PC-9 (cell line): ENCODE measurements at regions not wholly inside any gene's neighbourhood (a gene's known extent, or its start where the extent isn't known, plus 50 kb on each side); places are given as distances from the start of the nearest gene placed in this dataset.

Source experiments
- BruUV-seq: library from RNA; stranded (reverse); fragments of 400-500 nt; replicated peaks from 2 replicates; lab custom pipeline; 2021; lab: Mats Ljungman, UMichigan
- CTCF ChIA-PET: fragments of 300-600 bp; sonication (Branson Sonifier 250); formaldehyde crosslinking; loops from one replicate; lab custom pipeline; 2022; ENCODE audit warnings: antibody characterized with exemption; lab: Charles Lee
- POLR2A ChIA-PET: fragments of 300-600 bp; sonication (Branson Sonifier 250); formaldehyde crosslinking; loops from one replicate; lab custom pipeline; 2022; ENCODE audit warnings: antibody characterized with exemption; ENCODE audit not compliant: unreplicated experiment; lab: Charles Lee
- DNase-seq, 2 experiments: peaks; one replicate each; pipeline versions ENCODE4 v3.0.0 to v3.0.0-alpha.2; 2015 to 2022; ENCODE audit warnings: mixed read lengths in 1 of 2
- H2AFZ ChIP-seq: fragments of 200-600 bp; sonication (generic); 2 replicates; pipeline ENCODE4 v1.8.1; 2017; ENCODE audit warnings: antibody characterized with exemption
- H3F3A ChIP-seq: fragments of 200-600 bp; sonication (generic); 2 replicates; pipeline ENCODE4 v1.8.1; 2017; ENCODE audit warnings: antibody characterized with exemption, mild to moderate bottlenecking, low read depth; ENCODE audit not compliant: insufficient read depth
- H3K27ac ChIP-seq: fragments of 200-600 bp; sonication (generic); 2 replicates; pipeline ENCODE4 v1.6.1; 2016; ENCODE audit warnings: mixed run types
- H3K27me3 ChIP-seq: fragments of 200-600 bp; sonication (generic); 2 replicates; pipeline ENCODE4 v1.6.1; 2016; ENCODE audit warnings: low read depth, mixed run types; ENCODE audit not compliant: insufficient read depth
- H3K36me3 ChIP-seq: fragments of 200-600 bp; sonication (generic); 2 replicates; pipeline ENCODE4 v1.6.1; 2016; ENCODE audit warnings: low read depth, mixed run types
- H3K4me1 ChIP-seq: fragments of 200-600 bp; sonication (generic); replicated peaks from 2 replicates; pipeline ENCODE4 v1.6.1; 2016; ENCODE audit warnings: mixed run types; ENCODE audit not compliant: insufficient read depth
- H3K4me2 ChIP-seq: fragments of 200-600 bp; sonication (generic); 2 replicates; pipeline ENCODE4 v1.6.1; 2017; ENCODE audit warnings: mixed run types
- H3K4me3 ChIP-seq: fragments of 200-600 bp; sonication (generic); 2 replicates; pipeline ENCODE4 v1.6.1; 2016; ENCODE audit warnings: mixed run types
- H3K79me2 ChIP-seq: fragments of 200-600 bp; sonication (generic); 2 replicates; pipeline ENCODE4 v1.6.1; 2017; ENCODE audit warnings: low read depth, mixed run types
- H3K9me2 ChIP-seq: fragments of 200-600 bp; sonication (generic); 2 replicates; pipeline ENCODE4 v1.8.1; 2017; ENCODE audit warnings: mild to moderate bottlenecking; ENCODE audit not compliant: insufficient read depth
- H3K9me3 ChIP-seq: fragments of 200-600 bp; sonication (generic); 2 replicates; pipeline ENCODE4 v1.8.1; 2016; ENCODE audit warnings: low read depth; ENCODE audit not compliant: insufficient read depth
- H4K20me1 ChIP-seq: fragments of 200-600 bp; sonication (generic); 2 replicates; pipeline ENCODE4 v1.8.1; 2017; ENCODE audit not compliant: insufficient read depth
- EZH2 ChIP-seq: fragments of 200-600 bp; sonication (generic); IDR thresholded peaks from 2 replicates; pipeline ENCODE4 v1.8.0; 2017; ENCODE audit warnings: antibody characterized with exemption, low read depth
- intact Hi-C: fragments of 100-400 bp; cut with micrococcal nuclease; formaldehyde crosslinking; loops from one replicate; pipeline ENCODE4 v1.10.0; 2022; ENCODE audit not compliant: unreplicated experiment
- TF ChIP-seq, protein P1 (sequence below): fragments of 200-600 bp; sonication (generic); conservative IDR thresholded peaks from 2 replicates; pipeline ENCODE4 v1.6.1; 2017; ENCODE audit warnings: mixed run types, antibody characterized with exemption, mild to moderate bottlenecking, moderate library complexity

DNA sequence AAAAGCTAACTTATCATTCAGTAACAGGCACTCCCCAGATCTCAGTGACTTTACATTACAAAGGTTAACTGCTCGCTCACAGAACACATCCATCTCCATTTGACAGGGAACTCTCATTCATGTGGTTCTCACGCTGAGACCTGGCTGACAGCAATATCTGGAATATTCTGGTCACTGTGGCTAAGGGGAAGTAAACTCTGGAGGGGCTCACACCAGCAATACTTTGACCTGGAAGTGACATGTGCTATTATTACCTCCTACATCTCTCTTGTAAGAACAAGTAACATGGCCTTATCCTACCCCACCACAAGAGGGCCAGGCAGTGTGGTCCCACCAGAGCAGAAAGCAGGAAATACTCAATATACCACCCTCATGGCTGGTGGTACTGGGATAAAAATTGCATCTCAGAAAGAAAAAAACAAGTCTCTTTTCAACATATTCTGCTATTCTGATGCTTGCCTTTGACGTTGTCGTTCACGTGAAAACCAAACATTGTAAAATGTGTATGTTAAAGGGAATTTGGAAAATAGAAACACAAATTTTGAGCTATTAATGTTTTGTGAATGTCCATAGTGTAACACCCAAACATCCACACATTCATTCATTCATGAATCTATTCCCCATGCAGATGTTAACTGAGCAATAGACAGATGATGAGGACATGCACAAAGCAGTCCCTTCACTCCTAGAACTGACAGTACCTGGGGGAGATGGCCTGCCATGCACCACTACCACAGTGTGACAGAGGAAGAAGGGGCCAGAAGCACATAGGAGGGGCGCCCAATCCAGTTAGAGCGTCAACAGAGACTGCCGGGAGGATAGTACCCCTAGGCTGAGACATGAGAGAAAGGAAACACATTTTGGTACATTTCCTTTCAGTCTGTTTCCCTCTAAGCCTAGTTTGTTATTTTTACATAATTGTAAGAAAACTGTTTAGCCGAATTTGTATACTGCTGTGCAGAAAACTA is 166.0 kb upstream of the SP4 start:
- intact Hi-C loops, result no loop called here

DNA sequence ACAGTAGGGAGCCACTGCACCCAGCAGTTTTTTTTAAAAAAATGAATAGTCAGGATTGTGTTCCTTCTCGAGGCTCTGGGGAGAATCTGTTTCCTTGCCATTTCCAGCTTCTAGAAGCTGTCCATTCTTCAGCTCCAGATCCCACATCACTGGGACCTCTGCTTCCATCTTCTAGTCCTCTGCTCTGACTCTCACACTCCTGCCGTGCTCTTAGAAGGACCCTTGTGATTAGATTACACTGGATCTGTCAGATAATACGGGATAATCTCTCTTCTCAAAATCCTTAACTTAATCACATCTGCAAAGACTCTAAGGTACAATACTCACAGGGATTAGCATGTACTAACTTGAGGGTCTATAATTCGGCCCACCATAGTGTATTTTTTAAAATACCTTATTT is 158.9 kb upstream of the SP4 start:
- intact Hi-C loops, result no loop called here
- no peak overlapping the region for H3K4me3 ChIP-seq
- no peaks in the 10 kb centered on the region for H3K9me3 ChIP-seq
- DNase-seq, result no peak
- H2AFZ ChIP-seq, result no peak overlapping the region
- no peaks in the 10 kb centered on the region for H3F3A ChIP-seq
- POLR2A ChIA-PET, result interaction anchor here (0.7 kb wide), 1 partner anchor 916 kb away, joined by 11 read pairs; no protein-coding TSS in a partner anchor
- TF ChIP-seq, protein P1, sequence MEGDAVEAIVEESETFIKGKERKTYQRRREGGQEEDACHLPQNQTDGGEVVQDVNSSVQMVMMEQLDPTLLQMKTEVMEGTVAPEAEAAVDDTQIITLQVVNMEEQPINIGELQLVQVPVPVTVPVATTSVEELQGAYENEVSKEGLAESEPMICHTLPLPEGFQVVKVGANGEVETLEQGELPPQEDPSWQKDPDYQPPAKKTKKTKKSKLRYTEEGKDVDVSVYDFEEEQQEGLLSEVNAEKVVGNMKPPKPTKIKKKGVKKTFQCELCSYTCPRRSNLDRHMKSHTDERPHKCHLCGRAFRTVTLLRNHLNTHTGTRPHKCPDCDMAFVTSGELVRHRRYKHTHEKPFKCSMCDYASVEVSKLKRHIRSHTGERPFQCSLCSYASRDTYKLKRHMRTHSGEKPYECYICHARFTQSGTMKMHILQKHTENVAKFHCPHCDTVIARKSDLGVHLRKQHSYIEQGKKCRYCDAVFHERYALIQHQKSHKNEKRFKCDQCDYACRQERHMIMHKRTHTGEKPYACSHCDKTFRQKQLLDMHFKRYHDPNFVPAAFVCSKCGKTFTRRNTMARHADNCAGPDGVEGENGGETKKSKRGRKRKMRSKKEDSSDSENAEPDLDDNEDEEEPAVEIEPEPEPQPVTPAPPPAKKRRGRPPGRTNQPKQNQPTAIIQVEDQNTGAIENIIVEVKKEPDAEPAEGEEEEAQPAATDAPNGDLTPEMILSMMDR, result no peak
- TF ChIP-seq EZH2, result no peak
- no peaks in the 10 kb centered on the region for H3K9me2 ChIP-seq
- CTCF ChIA-PET, result no interaction called here
- H3K36me3 ChIP-seq, result no peaks in the 10 kb centered on the region
- H3K4me1 ChIP-seq, result no peaks in the 10 kb centered on the region
- H3K79me2 ChIP-seq, result no peaks in the 10 kb centered on the region
- H4K20me1 ChIP-seq, result no peaks in the 10 kb centered on the region
- 0 out of 2 replicates have a peak, but pooled peaks cover 2% of the 10 kb centered on the region for H3K27me3 ChIP-seq
- no peak overlapping the region for H3K4me2 ChIP-seq
- no TSS peak for BruUV-seq
- H3K27ac ChIP-seq, result no peak overlapping the region

More for the DNA sequence above, 166.0 kb upstream of the SP4 start:
- Histone ChIP-seq H3K27ac (no peak overlapping the region), H3K9me3 (no peaks in the 10 kb centered on the region), H3K79me2 (no peaks in the 10 kb centered on the region), H3K27me3 (no peaks in the 10 kb centered on the region), H3K36me3 (no peaks in the 10 kb centered on the region), H3F3A (no peaks in the 10 kb centered on the region), H3K4me2 (no peak overlapping the region), H3K4me3 (no peak overlapping the region), H4K20me1 (no peaks in the 10 kb centered on the region), H2AFZ (no peak overlapping the region), H3K4me1 (no peaks in the 10 kb centered on the region), H3K9me2 (no peaks in the 10 kb centered on the region)
- TF ChIP-seq, protein P1, result peak; percentile 77
- no peak for TF ChIP-seq EZH2
- peak in 1 of 2 experiments; percentile 9 for DNase-seq
- POLR2A ChIA-PET, result no interaction called here
- BruUV-seq, result no TSS peak
- CTCF ChIA-PET, result interaction anchor here (0.5 kb wide), 1 partner anchor 468 kb away, joined by 4 read pairs; no protein-coding TSS in a partner anchor

DNA sequence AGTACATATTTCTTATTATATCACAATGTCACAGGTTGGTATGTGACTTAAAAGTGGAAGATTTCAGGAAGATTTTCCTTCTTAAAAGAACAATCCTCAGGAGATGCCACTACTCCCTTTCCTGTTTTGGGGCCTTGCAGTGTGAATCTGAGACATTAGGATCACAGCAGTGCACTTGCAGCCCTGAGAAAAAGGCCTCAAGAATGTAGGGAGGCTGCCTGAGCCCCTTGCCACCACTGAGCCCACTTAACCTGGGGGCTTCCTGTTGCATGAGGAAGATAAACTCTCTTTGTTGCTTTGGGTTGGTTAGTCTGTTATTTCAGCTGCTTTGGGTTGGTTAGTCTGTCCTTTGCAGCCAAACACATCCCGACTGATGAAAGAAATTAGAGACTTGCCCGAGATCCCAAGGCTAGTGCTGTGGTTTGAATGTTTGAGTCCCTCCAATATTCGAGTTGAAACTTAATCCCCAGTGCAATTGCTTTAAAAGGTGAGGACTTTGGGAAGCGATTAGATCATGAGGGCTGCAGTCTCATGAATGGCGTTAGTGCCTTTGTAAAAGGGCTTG is 151.3 kb upstream of the SP4 start:
- no peak overlapping the region for H3K4me3 ChIP-seq
- no peak overlapping the region for H3K27ac ChIP-seq
- no peak for DNase-seq
- POLR2A ChIA-PET, result no interaction called here
- H3K4me1 ChIP-seq, result no peaks in the 10 kb centered on the region
- H3F3A ChIP-seq, result no peaks in the 10 kb centered on the region
- CTCF ChIA-PET, result no interaction called here
- H3K9me3 ChIP-seq, result no peaks in the 10 kb centered on the region
- 0 out of 2 replicates have a peak, but pooled peaks cover 6% of the 10 kb centered on the region for H3K27me3 ChIP-seq
- H3K9me2 ChIP-seq, result no peaks in the 10 kb centered on the region
- H3K4me2 ChIP-seq, result no peak overlapping the region
- no peak overlapping the region for H2AFZ ChIP-seq
- no peaks in the 10 kb centered on the region for H3K36me3 ChIP-seq
- intact Hi-C loops, result no loop called here
- H3K79me2 ChIP-seq, result no peaks in the 10 kb centered on the region
- TF ChIP-seq, protein P1, result no peak
- TF ChIP-seq EZH2, result no peak
- no TSS peak for BruUV-seq
- no peaks in the 10 kb centered on the region for H4K20me1 ChIP-seq
